Endothelial cell of umbilical vein (primary cell): ENCODE measurements at regions not wholly inside any gene's neighbourhood (a gene's known extent, or its start where the extent isn't known, plus 50 kb on each side); places are given as distances from the start of the nearest gene placed in this dataset.

Experiments used
- EZH2 ChIP-seq: IDR thresholded peaks from 2 replicates; pipeline ENCODE4 v1.6.1; 2012; ENCODE audit warnings: borderline replicate concordance, low read depth, mild to moderate bottlenecking, moderate library complexity, low read length, inconsistent platforms; ENCODE audit not compliant: severe bottlenecking
- FOS ChIP-seq: IDR thresholded peaks from 2 replicates; pipeline ENCODE4 v1.6.1; 2011; ENCODE audit warnings: mild to moderate bottlenecking, low read length, moderate library complexity, borderline replicate concordance; ENCODE audit not compliant: insufficient read depth
- MYC ChIP-seq: IDR thresholded peaks from one replicate; pipeline ENCODE4 v1.6.1; 2011; ENCODE audit warnings: mild to moderate bottlenecking, low read depth, low read length
- POLR2A ChIP-seq: IDR thresholded peaks from 2 replicates; pipeline ENCODE4 v1.6.1; 2012; ENCODE audit warnings: low read depth, mild to moderate bottlenecking, control low read depth, low read length
- POLR2AphosphoS5 ChIP-seq: IDR thresholded peaks from 2 replicates; pipeline ENCODE4 v1.6.1; 2012; ENCODE audit warnings: low read depth, mild to moderate bottlenecking, control low read depth, low read length, moderate library complexity; ENCODE audit not compliant: insufficient read depth
- TF ChIP-seq, protein P1 (sequence below), 2 donors: IDR thresholded peaks; 1 replicate in 1 of 2; 2 replicates in 1 of 2; pipeline ENCODE4 v1.5.1; 2011; ENCODE audit warnings: low read length in 2 of 2, mild to moderate bottlenecking in 2 of 2, moderate library complexity in 2 of 2, control low read depth in 1 of 2, inconsistent platforms in 1 of 2, low read depth in 1 of 2; ENCODE audit not compliant: insufficient read depth in 1 of 2; ENCODE audit errors: extremely low read depth in 1 of 2
- TF ChIP-seq, protein P2 (sequence below): IDR thresholded peaks from 2 replicates; pipeline ENCODE4 v1.6.1; 2011; ENCODE audit not compliant: insufficient read depth, insufficient read length

DNA sequence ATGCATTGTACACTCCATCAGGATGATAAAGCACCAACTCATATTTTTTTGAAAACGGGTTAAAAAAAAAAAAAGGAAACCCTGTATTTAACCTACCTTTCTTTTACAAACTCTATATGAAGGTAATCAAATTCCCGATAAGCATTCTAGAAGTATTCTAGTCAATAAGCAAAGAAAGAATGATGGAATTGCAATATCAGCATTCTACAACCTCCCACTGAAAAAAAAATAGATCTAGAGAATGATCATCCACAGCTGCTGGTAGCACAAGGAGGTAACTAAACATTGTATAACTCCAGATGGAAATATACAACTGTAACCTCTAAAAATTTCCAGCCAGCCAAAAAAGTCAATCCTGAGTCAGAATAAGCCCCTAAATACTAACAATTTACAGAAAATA is 95.3 kb upstream of the DCC start:
- TF ChIP-seq EZH2: no peak
- TF ChIP-seq, protein P1, sequence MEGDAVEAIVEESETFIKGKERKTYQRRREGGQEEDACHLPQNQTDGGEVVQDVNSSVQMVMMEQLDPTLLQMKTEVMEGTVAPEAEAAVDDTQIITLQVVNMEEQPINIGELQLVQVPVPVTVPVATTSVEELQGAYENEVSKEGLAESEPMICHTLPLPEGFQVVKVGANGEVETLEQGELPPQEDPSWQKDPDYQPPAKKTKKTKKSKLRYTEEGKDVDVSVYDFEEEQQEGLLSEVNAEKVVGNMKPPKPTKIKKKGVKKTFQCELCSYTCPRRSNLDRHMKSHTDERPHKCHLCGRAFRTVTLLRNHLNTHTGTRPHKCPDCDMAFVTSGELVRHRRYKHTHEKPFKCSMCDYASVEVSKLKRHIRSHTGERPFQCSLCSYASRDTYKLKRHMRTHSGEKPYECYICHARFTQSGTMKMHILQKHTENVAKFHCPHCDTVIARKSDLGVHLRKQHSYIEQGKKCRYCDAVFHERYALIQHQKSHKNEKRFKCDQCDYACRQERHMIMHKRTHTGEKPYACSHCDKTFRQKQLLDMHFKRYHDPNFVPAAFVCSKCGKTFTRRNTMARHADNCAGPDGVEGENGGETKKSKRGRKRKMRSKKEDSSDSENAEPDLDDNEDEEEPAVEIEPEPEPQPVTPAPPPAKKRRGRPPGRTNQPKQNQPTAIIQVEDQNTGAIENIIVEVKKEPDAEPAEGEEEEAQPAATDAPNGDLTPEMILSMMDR (IDR thresholded peaks at IDR 0.05; ENCODE audit: extremely low read depth in 1 of 2, insufficient read depth in 1 of 2, low read depth in 1 of 2, low read length in 2 of 2): no peak
- TF ChIP-seq POLR2A: no peak
- no peak for TF ChIP-seq POLR2AphosphoS5
- no peak for TF ChIP-seq FOS
- TF ChIP-seq, protein P2, sequence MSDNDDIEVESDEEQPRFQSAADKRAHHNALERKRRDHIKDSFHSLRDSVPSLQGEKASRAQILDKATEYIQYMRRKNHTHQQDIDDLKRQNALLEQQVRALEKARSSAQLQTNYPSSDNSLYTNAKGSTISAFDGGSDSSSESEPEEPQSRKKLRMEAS: no peak
- no peak for TF ChIP-seq MYC
